GM21576 (cell line): ENCODE measurements at regions not wholly inside any gene's neighbourhood (a gene's known extent, or its start where the extent isn't known, plus 50 kb on each side); places are given as distances from the start of the nearest gene placed in this dataset.

Source experiments
- ATAC-seq: cut with Tn5 transposase; IDR thresholded peaks from one replicate; pipeline ENCODE4 v1.9.1; 2021; ENCODE audit warnings: mild to moderate bottlenecking, moderate library complexity; ENCODE audit not compliant: unreplicated experiment

DNA sequence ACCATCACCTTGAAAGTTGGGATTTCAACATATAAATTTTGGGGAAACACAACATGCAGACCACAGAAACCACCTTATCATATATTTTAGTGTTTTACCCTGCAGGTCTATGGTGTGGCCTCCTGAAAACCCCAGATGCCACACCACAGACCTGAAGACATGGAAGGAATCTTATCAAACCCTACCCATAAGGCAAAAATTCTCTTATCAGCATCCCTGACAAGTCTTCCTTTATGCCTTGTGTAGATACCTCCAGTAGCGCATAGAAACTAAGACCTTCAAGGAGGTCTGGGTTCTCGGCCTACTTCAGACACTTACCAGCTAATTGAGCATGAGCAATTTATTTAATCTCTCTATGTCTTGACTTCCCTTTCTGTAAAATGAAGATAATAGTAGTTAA, 59.1 kb upstream of the SLC14A2 start:
- ATAC-seq, result no peak

DNA sequence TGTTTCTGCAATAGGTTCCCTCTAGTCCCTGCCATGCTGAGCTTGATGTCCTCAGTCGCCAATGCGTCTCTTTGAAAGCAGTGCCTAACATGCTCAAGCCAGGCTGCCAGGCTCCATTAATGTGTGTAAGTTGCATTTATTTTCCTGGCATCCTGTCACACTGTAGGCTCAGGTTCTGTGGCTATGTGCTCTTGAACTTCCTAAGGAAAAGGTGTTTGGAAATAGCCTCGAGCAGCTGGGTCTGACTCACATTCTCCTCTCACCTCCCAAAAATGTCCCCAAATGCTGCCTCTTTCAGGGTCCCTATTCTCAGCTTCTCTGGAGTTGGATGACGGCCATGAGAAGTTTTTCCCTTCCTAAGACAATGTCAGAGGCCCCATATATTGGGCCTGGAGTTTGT, 58.0 kb upstream of the SLC14A2 start:
- no peak for ATAC-seq

DNA sequence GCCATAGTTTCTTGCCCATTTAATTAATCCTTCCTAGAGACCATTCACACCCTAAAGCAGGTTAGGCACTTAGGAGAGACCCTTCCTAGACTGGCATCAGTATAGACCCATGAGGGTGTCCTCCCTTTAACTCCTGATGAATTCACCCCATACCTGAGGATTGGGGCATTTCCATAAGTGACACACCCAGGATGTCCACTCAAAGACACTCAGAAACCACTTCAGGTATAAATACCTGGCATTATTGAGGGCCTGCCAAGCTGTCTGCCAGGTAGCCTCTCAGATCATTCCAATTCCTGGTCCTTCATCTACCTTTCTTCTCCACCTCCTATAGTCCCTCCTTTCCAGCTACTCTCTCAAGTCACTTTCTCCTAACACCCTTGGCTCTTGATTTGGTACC, 57.5 kb upstream of the SLC14A2 start:
- no peak for ATAC-seq

DNA sequence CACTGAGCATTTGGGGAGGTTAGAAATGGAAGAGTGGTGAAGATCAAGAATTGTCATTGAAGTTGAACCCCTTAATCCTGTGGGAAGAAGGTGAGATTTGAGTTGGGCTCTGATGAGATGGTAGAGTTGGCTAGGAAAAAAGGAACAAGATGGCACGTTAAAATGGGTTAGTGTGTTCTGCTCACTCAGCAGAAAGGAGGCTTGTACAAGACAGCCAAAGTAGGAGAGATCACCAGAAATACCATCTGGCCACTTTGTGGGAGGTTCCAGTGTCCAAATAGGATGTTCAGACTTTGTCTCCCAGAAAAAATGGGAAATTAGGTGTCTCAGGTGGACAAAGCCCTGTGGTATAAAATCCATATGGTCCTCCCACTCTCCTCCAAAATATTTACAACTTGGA, 56.0 kb upstream of the SLC14A2 start:
- ATAC-seq, result no peak

DNA sequence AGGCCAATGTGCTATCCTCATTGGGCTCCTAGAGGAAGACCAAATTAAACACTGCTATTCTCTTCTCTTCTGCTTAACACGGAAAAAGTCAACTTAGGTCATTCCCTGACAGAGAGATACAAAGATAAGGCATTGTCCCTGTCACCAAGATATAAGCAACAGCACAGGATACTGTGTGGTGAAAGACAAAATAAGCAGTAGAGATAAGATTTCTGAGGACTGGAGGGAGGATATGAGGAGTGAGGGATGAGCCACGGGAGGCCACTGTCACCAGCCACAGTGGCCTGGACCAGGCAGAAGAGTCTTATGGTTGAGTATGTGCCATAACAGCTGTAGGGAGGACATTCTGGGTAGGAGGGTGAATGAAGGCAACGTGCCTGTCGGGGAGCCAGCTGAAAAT, 54.4 kb upstream of the SLC14A2 start:
- no peak for ATAC-seq

DNA sequence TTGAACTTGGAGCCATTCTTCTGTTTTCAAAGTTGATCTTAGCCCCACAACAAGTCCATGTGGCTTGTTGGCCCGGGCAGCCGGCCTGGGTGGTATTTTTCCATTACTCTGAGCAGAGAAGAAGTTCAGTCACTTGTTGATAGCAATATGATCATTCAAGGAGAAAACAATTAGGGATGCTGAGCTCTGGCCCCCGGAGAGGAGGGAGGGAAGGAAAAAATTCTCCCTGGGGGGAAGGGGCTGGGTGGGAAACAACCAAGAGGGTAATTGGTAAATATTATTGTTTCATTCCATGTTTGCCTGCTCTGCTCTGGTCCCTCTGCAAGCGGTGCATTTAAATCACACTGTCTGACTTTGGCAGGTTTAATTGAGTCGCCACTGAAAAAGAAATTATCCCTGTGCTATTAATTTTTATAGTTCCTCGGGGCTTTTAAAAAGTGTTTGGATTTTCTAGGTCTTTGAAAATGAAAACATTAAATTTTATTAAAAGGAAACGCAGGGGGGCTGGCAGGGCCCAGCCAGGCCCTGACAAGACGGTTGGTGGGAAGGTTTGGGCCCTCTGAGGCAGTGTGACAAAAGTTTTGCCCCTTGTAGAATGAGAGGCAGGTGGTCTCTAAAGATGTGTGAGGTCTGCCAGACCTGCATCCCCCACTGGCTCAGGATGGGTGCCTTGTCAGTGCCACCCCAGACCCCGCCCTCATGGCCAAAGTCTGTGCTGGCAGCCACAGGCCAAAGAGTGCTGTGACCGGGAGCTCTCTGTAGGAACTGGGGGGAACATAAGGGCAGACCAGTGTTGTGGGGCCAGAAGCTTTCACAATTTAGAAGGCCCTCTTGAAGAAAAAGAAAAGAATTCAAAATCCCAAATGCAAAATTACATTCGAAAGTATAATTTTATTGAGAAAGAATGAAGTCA, 52.5 kb upstream of the SLC14A2 start:
- ATAC-seq, result no peak

DNA sequence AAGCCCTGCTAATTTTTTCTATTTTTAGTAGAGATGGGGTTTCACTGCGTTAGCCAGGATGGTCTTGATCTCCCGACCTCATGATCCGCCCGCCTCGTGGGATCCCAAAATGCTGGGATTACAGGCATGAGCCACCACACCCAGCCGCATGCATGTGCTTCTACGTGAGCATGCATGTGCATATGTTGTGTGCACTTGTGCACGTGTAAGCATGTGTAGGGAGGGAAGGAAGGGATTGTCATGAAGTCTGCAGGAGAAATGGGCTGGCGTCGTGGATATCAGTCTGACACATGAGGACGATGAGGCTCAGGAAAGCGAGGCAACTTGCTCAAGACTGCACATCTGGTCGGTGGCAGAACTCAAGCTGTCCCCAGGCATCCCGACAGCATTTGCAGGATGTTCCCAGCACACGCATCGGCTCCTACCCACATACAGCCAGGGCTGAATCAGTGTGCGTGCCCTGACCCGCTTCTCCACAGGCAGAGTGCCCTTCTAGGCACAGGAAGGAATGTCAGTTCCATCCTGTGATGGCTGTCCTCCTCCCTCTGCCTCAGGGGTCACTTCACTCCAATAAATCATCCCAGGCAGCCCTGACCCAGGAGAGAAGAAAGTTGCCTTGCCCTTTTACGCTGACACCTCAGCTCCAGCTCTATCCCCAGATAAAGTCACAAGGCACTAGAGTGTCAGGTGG, 49.9 kb upstream of the SLC14A2 start:
- ATAC-seq, result no peak
